ENCODE measurements at regions not wholly inside any gene's neighbourhood (a gene's known extent, or its start where the extent isn't known, plus 50 kb on each side); places are given as distances from the start of the nearest gene placed in this dataset.

- TF ChIP-seq EP300 (IDR thresholded peaks at IDR 0.05; ENCODE audit: borderline replicate concordance) (no peak), YY1 (IDR thresholded peaks at IDR 0.05; ENCODE audit: low read depth) (no peak), TAF1 (IDR thresholded peaks at IDR 0.05; ENCODE audit: low read depth) (no peak), MAX (IDR thresholded peaks at IDR 0.05) (no peak), TEAD4 (IDR thresholded peaks at IDR 0.05) (no peak), REST (IDR thresholded peaks at IDR 0.05; ENCODE audit: low read depth) (no peak), FOXM1 (IDR thresholded peaks at IDR 0.05; ENCODE audit: borderline replicate concordance, low read depth) (no peak), CEBPB (IDR thresholded peaks at IDR 0.05) (no peak), EGR1 (IDR thresholded peaks at IDR 0.05) (no peak), ZBTB7A (IDR thresholded peaks at IDR 0.05; ENCODE audit: low read depth) (no peak), RAD21 (IDR thresholded peaks at IDR 0.05; ENCODE audit: low read depth) (no peak)
Observed at GRCh38 chr11:80773919-80774318, 1333.1 kb upstream of the TENM4 start.

Data from Ishikawa (cell line).